ENCODE measurements at regions not wholly inside any gene's neighbourhood (a gene's known extent, or its start where the extent isn't known, plus 50 kb on each side); places are given as distances from the start of the nearest gene placed in this dataset.

DNA sequence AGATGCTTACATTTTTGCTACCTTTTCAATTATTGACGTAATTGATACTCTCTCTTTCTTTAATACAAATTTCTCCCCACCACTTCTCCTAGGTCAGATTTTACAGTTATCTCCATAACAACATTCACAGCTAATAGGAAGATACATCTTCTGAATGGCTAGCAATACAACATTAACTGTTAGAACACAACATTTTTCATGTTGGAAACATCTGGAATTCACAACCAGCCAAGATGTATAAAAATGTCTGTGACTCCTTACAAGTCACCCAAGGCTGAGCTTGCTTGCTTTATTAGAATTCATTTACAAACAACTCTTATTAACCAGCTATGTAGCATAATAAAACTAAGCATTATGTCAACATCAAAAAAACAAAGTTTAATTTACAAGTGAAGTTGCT is 81.0 kb upstream of the ROBO2 start:
- TF ChIP-seq SMC3 (IDR thresholded peaks at IDR 0.05; ENCODE audit: low read depth, low read length) (no peak), CTCF (IDR thresholded peaks at IDR 0.05) (no peak)
